K562 (cell line): ENCODE measurements at regions not wholly inside any gene's neighbourhood (a gene's known extent, or its start where the extent isn't known, plus 50 kb on each side); places are given as distances from the start of the nearest gene placed in this dataset.

Source experiments
- JUNB ChIP-seq: fragments of 450-650 bp; formaldehyde crosslinking; conservative IDR thresholded peaks from 2 replicates; pipeline ENCODE4 v1.4.0; 2020; ENCODE audit warnings: mild to moderate bottlenecking
- KAT2B ChIP-seq: IDR thresholded peaks from one replicate; pipeline ENCODE4 v1.6.1; 2012; ENCODE audit warnings: low read depth, mild to moderate bottlenecking, control low read depth, inconsistent platforms, low read length, moderate library complexity
- ZBTB33 ChIP-seq: sonication (generic); formaldehyde crosslinking; IDR thresholded peaks from 2 replicates; pipeline ENCODE4 v1.8.1; 2023; ENCODE audit warnings: mild to moderate bottlenecking, missing genetic modification reagents
- ZBTB9 ChIP-seq: fragments of 450-650 bp; formaldehyde crosslinking; IDR thresholded peaks from 2 replicates; pipeline ENCODE4 v1.4.0; 2020; ENCODE audit warnings: mild to moderate bottlenecking, moderate library complexity
- TF ChIP-seq, protein P1 (sequence below): fragments of 450-650 bp; IDR thresholded peaks from 2 replicates; pipeline ENCODE4 v1.6.1; 2016; ENCODE audit warnings: low read depth

- TF ChIP-seq, protein P1, sequence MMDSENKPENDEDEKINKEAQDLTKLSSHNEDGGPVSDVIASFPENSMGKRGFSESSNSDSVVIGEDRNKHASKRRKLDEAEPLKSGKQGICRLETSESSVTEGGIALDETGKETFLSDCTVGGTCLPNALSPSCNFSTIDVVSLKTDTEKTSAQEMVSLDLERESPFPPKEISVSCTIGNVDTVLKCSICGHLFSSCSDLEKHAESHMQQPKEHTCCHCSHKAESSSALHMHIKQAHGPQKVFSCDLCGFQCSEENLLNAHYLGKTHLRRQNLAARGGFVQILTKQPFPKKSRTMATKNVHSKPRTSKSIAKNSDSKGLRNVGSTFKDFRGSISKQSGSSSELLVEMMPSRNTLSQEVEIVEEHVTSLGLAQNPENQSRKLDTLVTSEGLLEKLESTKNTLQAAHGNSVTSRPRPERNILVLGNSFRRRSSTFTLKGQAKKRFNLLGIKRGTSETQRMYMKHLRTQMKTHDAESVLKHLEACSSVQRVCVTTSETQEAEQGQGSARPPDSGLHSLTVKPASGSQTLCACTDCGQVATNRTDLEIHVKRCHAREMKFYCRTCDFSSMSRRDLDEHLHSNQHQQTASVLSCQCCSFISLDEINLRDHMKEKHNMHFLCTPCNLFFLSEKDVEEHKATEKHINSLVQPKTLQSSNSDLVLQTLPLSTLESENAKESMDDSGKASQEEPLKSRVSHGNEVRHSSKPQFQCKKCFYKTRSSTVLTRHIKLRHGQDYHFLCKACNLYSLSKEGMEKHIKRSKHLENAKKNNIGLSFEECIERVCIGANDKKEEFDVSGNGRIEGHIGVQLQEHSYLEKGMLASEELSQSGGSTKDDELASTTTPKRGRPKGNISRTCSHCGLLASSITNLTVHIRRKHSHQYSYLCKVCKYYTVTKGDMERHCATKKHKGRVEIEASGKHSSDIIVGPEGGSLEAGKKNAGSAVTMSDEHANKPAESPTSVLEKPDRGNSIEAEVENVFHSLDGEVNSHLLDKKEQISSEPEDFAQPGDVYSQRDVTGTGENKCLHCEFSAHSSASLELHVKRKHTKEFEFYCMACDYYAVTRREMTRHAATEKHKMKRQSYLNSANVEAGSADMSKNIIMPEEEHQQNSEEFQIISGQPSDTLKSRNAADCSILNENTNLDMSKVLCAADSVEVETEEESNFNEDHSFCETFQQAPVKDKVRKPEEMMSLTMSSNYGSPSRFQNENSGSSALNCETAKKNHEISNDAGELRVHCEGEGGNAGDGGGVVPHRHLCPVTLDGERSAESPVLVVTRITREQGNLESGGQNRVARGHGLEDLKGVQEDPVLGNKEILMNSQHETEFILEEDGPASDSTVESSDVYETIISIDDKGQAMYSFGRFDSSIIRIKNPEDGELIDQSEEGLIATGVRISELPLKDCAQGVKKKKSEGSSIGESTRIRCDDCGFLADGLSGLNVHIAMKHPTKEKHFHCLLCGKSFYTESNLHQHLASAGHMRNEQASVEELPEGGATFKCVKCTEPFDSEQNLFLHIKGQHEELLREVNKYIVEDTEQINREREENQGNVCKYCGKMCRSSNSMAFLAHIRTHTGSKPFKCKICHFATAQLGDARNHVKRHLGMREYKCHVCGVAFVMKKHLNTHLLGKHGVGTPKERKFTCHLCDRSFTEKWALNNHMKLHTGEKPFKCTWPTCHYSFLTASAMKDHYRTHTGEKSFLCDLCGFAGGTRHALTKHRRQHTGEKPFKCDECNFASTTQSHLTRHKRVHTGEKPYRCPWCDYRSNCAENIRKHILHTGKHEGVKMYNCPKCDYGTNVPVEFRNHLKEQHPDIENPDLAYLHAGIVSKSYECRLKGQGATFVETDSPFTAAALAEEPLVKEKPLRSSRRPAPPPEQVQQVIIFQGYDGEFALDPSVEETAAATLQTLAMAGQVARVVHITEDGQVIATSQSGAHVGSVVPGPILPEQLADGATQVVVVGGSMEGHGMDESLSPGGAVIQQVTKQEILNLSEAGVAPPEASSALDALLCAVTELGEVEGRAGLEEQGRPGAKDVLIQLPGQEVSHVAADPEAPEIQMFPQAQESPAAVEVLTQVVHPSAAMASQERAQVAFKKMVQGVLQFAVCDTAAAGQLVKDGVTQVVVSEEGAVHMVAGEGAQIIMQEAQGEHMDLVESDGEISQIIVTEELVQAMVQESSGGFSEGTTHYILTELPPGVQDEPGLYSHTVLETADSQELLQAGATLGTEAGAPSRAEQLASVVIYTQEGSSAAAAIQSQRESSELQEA: no peak
- TF ChIP-seq JUNB (CRISPR knock-in tag) (no peak), ZBTB33 (CRISPR knock-in tag) (no peak), KAT2B (no peak), ZBTB9 (no peak)
- TF ChIP-seq, all 486 proteins: peak for 0
Observed at GRCh38 chr5:4831325-4831724, 308.8 kb upstream of the ADAMTS16 start (continued).
